Lung microvascular endothelial cell (primary cell): ENCODE measurements at regions not wholly inside any gene's neighbourhood (a gene's known extent, or its start where the extent isn't known, plus 50 kb on each side); places are given as distances from the start of the nearest gene placed in this dataset.

ENCODE experiments used
- DNase-seq, 2 donors: peaks; one replicate each; pipeline versions ENCODE4 v3.0.0 to v3.0.0-alpha.2; 2010; ENCODE audit warnings: low read depth in 2 of 2

DNA sequence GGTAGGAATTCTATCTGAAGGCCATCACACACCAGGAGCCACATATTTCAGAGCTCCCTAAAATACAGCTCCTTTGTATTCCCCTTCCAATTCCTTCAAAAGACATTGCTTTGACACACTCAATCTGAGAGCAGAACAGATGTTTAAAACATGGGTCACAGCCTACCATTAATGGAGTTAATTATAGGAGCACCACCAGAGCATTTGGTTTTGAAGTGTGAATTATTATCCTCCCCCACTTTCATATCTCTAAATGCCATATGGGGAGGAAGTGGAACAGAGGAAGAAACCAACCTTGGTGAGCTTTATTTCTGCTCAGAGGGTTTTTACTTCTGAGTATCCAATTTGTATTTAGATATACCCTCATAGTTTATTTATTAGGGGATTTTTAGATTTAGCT is 50.7 kb upstream of the TNFRSF21 start:
- DNase-seq: no peak

DNA sequence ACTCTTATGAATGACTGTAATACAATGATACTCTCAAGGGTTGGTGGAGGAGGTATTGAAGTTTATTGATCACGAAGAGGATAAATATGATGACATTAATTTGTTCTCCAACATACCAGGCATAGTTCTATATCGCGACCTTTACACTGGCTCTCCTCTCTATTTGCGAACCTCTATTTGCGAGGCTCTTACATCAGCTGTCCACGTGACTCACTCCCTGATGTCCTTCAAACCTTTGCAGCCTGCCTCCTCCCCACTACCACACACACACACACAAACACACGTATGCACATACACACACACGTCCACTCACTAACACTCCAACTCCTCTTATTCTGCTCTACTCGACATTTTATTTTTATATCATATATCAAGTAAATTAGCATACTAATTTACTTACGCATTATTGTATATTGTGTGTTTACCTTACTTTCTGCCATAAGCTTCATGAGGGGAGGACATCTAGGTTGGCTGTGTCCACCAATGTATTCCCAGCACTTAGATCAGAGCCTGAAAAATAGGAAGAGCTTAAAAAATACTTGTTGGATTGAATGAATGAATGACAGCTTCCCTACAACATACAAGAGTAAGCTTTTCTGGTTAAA is 53.3 kb upstream of the TNFRSF21 start:
- no peak for DNase-seq

GRCh38 chr6:47363736-47364135 is 54.0 kb upstream of the TNFRSF21 start:
- DNase-seq: no peak

DNA sequence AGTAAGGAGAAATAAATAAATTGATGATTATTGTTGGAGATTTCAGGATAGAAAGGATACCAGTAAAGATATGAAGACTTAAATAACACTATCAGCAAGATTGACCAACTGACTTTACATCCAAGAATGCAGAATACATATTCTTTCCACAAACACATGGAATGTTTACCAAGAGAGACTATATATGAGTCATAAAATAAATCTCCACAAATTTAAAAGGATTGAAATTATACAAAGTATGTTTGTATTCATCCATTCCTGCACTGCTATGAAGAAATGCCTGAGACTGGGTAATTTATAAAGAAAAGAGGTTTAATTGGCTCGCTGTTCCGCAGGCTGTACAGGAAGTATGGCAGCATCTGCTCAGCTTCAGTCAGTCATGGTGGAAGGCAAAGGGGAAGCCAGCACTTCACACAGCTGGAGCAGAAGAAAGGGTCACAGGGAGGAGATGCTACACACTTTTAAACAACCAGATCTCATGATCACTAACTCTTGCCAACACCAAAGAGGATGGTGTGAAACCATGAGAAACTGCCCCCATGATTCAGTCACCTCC is 56.7 kb upstream of the TNFRSF21 start:
- DNase-seq: no peak

DNA sequence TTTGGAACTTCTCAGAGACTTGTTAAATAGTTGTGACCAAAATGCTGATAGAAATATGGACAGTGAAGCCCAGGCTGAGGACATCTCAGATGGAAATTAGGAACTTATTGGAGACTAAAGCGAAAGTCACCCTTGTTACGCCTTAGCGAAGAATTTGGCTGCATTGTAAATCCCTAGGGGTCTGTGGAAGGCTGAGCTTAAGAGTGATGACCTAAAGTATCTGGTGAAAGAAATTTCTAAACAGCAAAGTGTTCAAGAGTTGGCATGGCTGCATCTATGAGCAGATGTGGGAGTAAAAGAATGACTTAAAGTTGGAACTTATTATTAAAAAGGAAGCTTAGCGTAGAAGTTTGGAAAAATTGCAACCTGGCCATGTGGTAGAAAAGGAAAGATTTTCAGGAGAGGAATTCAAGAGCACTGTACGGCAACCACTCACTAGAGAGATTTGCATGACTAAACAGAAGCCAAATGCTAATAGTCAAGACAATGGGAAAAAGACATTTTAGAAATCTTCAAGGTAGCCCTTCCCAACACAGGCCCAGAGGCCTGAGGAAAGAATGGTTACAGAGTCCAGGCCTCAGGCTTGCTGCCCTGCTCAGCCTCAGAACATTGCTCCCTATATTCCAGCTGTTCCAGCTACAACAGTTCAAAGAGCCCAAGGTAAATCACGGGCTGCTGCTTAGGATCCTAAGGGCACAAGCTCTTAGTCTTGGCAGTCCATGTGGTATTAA is 61.6 kb upstream of the TNFRSF21 start:
- DNase-seq: no peak

DNA sequence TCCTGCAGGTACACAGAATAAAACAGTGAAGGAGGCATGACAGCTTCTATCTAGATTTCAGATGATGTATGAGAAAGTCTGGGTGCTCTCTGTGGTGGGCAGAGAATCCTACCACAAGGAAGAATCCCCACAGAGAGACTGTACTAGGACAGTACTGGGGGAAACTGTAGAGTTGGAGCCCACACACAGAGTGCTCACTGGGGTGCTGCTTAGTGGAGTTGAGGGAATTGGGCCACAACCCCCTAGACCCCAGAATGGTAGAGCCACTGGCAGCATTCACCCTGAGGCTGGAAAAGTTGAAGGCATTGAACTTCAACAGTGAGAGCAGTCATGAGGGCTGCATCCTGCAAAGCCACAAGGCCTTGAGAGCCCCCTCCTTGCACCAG is 62.2 kb upstream of the TNFRSF21 start:
- DNase-seq: no peak

GRCh38 chr6:47372318-47372717 is 62.6 kb upstream of the TNFRSF21 start:
- DNase-seq: no peak

DNA sequence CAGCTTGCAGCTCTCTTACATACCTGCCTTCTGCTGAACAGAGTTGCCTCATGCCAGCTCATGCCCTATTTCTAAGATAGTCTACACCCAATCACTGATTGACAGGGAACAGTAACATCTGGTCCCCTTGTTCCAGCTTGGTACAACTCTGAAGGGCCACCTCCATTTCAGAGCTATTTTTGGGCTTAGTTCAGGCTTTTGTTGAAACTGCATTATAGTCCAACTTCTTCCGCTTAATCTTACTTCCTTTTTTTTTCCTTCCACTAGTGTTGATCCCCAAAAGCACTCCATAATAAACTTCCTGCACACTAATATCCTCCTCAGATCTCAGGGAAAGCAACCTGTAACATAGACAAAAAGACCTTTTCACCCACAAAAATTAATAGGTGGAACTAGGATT is 65.7 kb upstream of the TNFRSF21 start:
- no peak for DNase-seq

DNA sequence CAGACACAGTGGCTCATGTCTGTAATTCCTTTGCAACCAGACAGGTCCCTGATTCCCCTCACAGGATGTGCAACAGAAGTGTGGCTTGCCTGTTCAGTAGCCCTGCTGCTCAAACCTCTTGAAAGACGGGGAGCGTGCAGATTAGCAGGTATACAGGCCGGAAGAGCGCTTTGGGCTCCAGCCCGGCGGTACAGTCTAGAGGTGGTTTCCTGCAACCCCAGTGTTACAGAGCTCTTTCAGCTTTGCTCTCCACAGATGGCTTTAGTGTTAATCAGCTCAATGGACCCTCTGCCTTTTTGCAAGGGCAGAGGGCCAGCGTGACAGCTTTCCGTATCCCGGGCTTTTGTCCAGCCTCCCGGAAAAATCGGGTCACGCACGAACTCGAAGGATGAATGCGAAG is 67.2 kb upstream of the TNFRSF21 start:
- DNase-seq: no peak

DNA sequence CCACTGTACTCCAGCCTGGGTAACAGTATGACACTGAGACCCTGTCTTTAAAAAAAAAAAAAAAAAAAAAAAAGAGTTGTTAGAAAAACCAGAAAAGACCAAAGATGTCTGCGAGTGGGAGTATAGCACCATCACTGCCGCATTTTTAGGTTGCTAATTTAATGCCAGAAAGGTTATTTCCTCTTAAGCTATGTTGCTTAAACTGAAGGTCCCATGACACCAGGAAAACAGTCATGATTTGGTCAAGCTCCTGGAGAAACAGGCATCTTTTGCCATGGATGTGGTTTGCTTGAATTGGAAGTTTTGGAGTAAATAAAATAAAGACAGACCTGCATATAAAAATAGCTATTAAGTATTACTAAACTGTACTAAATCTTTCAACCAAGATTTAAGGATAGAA is 68.3 kb upstream of the TNFRSF21 start:
- DNase-seq: no peak

DNA sequence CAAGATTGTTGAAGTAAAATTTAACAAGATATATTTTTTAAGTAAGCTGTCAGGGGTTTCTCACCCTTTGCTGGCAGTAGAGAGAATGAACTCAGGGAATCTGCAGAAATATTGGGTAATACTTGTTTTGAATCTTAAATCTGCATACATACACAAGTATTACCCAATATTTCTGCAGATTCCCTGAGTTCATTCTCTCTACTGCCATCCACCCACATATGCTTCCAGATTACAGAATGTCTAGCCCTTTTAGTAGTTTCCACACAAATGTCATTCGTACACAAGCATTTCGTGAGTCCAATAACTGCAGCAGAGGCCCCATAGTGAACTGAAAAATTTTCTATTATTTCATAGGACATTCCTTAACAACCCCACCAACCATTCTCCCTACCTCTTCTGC is 69.6 kb upstream of the TNFRSF21 start:
- DNase-seq: no peak

DNA sequence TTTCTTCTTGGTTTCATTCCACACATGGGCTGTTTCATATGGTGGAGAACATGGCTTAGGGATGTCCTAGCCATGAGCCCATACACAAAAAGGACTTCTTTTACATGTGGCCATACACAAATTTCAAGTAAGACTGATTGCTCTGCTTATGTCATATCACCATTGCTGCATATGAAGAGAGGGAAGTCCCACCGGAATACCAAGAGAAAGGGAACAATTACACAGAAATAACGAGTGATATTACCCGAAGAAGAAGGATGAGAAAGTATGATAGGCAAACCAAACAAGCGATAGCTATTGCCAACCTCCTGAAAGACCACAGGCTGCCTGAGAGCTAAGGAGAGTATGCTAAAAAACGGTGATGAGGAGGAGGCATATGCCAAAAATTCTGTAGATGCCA is 70.5 kb upstream of the TNFRSF21 start:
- no peak for DNase-seq

DNA sequence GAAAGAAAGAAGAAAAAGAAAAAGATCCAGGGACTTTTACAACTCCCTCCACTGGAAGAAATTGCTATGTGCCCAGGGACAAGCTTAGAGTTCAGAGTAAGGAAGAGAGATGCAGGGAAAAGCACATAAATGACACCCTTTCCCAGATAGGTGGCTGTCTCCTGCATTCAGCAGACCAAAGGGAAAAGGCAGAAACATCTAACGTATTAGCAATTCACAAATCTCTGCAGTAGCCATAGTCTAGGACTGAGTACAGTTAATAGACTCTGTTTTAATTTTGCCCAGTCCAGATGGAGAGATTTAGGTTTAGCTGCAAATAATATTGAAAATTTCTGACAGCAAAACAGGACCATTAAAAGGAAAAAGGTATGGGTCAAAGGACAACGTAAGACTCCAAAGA is 71.3 kb upstream of the TNFRSF21 start:
- no peak for DNase-seq

GRCh38 chr6:47383360-47383759 is 73.7 kb upstream of the TNFRSF21 start:
- DNase-seq: no peak

DNA sequence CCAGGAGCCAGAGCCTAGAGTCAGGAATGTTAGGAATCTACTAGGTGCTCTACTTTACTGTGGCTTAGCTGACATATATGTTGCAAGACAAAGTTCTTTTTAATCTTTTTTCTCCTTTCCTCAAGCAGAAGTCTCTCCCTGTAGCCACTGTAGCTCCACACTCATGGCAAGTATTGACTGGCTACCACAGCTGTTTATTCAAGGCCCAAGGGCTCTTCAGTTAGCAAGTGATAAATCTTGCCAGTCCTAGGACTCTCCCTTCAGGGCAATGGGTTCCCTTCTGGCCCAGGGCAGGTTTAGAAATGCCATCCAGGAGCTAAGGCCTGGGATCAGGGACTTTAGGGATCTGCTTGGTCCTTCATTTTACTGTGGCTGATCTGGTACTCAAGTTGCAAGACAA is 82.0 kb upstream of the TNFRSF21 start:
- no peak for DNase-seq

DNA sequence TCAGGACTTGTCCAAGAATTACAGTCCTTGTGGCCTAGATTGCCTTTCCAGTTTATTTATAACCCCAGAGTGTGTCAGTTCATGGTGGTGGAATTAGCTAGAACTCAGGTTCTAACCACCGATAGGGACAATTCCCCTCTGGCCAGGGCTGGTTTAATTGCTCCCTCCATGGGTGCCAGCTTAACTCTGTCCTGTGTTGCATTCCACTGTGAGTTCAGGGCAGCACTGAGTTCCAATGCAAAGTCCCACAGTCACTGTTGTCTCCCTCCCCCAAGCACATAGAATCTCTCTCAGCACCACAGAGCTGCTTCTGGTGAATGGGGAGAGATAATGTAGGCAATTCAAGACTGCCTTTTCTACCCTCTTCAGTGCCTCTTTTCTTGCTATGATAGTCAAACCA is 82.5 kb upstream of the TNFRSF21 start:
- DNase-seq: no peak

DNA sequence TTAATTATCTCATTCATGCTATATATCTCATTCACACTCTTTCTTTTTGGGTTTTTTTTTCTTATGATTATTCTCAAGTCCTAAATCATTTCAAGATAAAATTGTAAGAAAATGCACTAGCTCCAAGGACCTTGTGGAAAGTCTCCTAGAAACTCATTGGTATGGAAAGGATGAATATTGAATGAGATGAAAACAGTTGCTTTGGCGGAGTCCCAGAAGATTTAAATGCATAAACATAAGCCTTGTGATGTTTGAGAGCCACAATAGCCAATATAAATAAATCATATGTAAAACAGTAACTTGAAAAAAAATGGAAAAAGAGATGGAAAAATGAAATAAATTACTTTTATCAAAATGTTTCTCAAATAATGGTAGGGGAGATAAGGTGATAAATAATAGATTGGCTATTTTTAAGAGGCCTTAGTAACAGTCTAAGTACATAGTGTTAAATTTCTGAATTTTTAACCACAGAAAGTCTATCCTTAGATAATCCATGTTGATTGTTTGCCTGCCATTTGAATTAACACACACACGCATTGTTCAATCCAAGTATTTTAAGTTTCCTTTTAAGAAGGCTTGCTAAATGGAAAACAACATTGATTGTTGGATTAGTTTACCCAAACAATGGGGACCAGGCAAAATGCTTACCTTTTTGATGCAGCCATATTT is 81.1 kb upstream of the CD2AP start:
- DNase-seq: no peak

GRCh38 chr6:47400581-47400980 is 77.0 kb upstream of the CD2AP start:
- DNase-seq: no peak

DNA sequence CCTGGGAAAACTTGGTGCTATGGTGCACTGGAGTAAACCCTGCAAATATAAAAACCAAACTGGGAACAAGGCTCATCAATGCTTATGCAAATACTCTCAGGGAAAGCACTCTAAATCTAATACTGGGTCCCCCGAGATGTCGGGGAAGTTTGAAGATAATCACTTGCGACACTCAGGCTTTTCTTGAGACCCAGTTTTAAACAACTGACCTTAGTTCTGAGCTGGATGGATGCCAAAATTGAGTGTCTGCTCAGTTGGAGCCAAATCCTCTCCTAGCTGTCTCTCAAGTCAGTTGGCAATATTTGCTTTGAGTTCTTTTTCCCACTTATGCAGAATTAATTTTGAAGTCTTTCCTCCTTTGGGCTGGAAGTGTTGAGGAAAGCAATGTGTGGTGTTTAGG is 75.5 kb upstream of the CD2AP start:
- no peak for DNase-seq

DNA sequence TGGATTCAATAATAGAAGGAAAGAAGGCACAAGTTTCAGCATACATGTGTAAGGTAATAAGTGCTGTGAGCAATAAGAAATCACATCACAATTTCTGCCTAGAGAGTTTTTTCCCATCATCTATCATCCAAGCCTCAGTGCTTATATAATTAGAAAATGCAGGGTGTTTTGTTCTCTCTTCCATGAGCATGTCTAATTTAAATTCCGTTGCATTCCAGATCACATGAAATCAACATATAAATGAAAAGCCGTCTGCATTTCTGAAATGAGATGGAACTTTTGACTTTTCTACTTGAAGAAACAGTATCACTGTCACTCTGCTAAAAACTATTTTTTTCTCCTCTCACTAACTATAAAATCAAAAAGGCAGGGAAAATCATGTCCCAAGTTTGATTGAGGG is 74.5 kb upstream of the CD2AP start:
- no peak for DNase-seq

DNA sequence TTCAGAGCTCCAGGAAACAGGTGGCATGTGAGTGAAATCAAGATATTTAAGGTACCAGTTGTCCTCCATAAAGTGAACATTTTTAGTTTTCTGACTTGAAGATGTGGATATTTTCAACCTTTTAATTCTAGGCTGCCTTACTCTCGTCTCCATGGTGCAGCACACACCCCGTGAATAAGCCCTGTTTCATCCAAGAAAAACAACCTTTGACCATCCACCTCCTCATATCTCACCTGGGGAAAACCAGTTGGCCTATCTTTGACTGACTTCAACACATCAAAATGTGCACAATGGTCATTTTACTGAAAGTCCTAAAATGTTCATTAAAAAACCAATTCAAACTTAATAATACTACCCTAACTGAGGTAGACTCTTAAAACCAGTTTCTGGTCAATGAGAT is 73.8 kb upstream of the CD2AP start:
- DNase-seq: no peak

GRCh38 chr6:47404435-47404834 is 73.2 kb upstream of the CD2AP start:
- no peak for DNase-seq

DNA sequence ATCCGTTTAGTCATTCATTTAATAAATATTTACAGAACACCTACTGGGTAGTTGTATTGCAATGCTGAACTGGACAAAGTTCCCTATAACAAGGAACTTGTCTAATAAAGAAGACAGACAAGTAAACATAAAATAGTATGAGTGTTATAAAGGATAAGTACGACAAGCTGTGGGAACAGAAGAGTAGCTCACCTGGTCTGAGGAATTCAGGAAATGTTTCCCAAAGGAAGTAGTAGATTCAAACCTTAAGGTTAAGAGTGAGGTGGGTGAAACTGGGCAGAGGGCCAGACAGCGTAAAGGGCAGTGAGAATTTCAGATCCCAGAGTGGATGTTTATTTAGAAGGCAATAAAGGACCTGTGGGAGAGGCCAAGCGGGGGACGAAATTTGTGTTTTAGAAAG is 72.3 kb upstream of the CD2AP start:
- no peak for DNase-seq
